H9 (cell line): ENCODE measurements at regions not wholly inside any gene's neighbourhood (a gene's known extent, or its start where the extent isn't known, plus 50 kb on each side); places are given as distances from the start of the nearest gene placed in this dataset.

Source experiments
- DNase-seq: peaks from one replicate; pipeline ENCODE4 v3.0.0-alpha.2; 2017
- H2AFZ ChIP-seq: one replicate; pipeline ENCODE4 v1.6.1; 2013; ENCODE audit warnings: mild to moderate bottlenecking, low read length, control low read depth, moderate library complexity
- H2AK5ac ChIP-seq: 2 replicates; pipeline ENCODE4 v1.6.1; 2013; ENCODE audit warnings: low read length, control low read depth, mixed read lengths; ENCODE audit not compliant: insufficient read length
- H2BK120ac ChIP-seq: one replicate; pipeline ENCODE4 v1.6.1; 2013; ENCODE audit warnings: low read depth, mild to moderate bottlenecking, low read length, control low read depth, inconsistent platforms; ENCODE audit not compliant: poor library complexity, severe bottlenecking
- H2BK12ac ChIP-seq: 2 replicates; pipeline ENCODE4 v1.6.1; 2013; ENCODE audit warnings: low read length, control low read depth, mixed read lengths, low read depth; ENCODE audit not compliant: insufficient read length
- H2BK15ac ChIP-seq: 2 replicates; pipeline ENCODE4 v1.6.1; 2013; ENCODE audit warnings: low read depth, low read length, control low read depth
- H2BK20ac ChIP-seq: one replicate; pipeline ENCODE4 v1.6.1; 2013; ENCODE audit warnings: low read depth, mild to moderate bottlenecking, low read length, control low read depth, inconsistent platforms; ENCODE audit not compliant: poor library complexity, severe bottlenecking
- H2BK5ac ChIP-seq: 2 replicates; pipeline ENCODE4 v1.6.1; 2013; ENCODE audit warnings: low read length, control low read depth, mixed read lengths; ENCODE audit not compliant: insufficient read length
- H3K14ac ChIP-seq: 2 replicates; pipeline ENCODE4 v1.6.1; 2013; ENCODE audit warnings: low read length, control low read depth; ENCODE audit not compliant: insufficient read depth
- H3K18ac ChIP-seq: 2 replicates; pipeline ENCODE4 v1.6.1; 2013; ENCODE audit warnings: low read depth, mild to moderate bottlenecking, mixed read lengths, low read length, control low read depth; ENCODE audit not compliant: insufficient read length
- H3K23ac ChIP-seq: 2 replicates; pipeline ENCODE4 v1.6.1; 2013; ENCODE audit warnings: low read length, control low read depth, mixed read lengths, low read depth; ENCODE audit not compliant: insufficient read length
- H3K23me2 ChIP-seq: 2 replicates; pipeline ENCODE4 v1.6.1; 2013; ENCODE audit warnings: low read depth, mild to moderate bottlenecking, mixed read lengths, low read length, control low read depth; ENCODE audit not compliant: insufficient read length, poor library complexity, severe bottlenecking
- H3K27ac ChIP-seq: 2 replicates; pipeline ENCODE4 v1.5.1; 2013; ENCODE audit warnings: low read length, control low read depth, mixed read lengths, low read depth; ENCODE audit not compliant: insufficient read length
- H3K27me3 ChIP-seq: 2 replicates; pipeline ENCODE4 v1.6.1; 2013; ENCODE audit warnings: low read length, control low read depth, inconsistent platforms; ENCODE audit not compliant: insufficient read depth
- H3K4ac ChIP-seq: 2 replicates; pipeline ENCODE4 v1.6.1; 2013; ENCODE audit warnings: low read depth, mild to moderate bottlenecking, control low read depth, inconsistent platforms, low read length, moderate library complexity
- H3K4me1 ChIP-seq: 2 replicates; pipeline ENCODE4 v1.6.1; 2013; ENCODE audit warnings: low read length, control low read depth, inconsistent platforms; ENCODE audit not compliant: insufficient read depth
- H3K4me2 ChIP-seq: 2 replicates; pipeline ENCODE4 v1.6.1; 2013; ENCODE audit warnings: low read length, control low read depth, mixed read lengths; ENCODE audit not compliant: insufficient read length, insufficient read depth
- H3K56ac ChIP-seq: 2 replicates; pipeline ENCODE4 v1.6.1; 2013; ENCODE audit warnings: low read depth, mild to moderate bottlenecking, mixed read lengths, low read length, control low read depth; ENCODE audit not compliant: insufficient read length
- H3K79me1 ChIP-seq: 2 replicates; pipeline ENCODE4 v1.6.1; 2013; ENCODE audit warnings: low read depth, mild to moderate bottlenecking, moderate library complexity, low read length, control low read depth, inconsistent platforms; ENCODE audit not compliant: insufficient read depth, poor library complexity, severe bottlenecking
- H3K79me2 ChIP-seq: 2 replicates; pipeline ENCODE4 v1.6.1; 2013; ENCODE audit warnings: low read length, control low read depth, inconsistent platforms; ENCODE audit not compliant: insufficient read depth
- H3K9ac ChIP-seq: 2 replicates; pipeline ENCODE4 v1.6.1; 2013; ENCODE audit warnings: low read length, control low read depth, mixed read lengths; ENCODE audit not compliant: insufficient read length; ENCODE audit errors: extremely low read depth
- H3K9me3 ChIP-seq: one replicate; pipeline ENCODE4 v1.6.1; 2013; ENCODE audit warnings: low read depth, low read length, inconsistent platforms; ENCODE audit not compliant: control insufficient read depth
- H3T11ph ChIP-seq: one replicate; pipeline ENCODE4 v1.6.1; 2013; ENCODE audit warnings: mild to moderate bottlenecking, low read length, control low read depth, inconsistent platforms
- H4K20me1 ChIP-seq: one replicate; pipeline ENCODE4 v1.6.1; 2013; ENCODE audit not compliant: control insufficient read depth, insufficient read length, insufficient read depth
- H4K5ac ChIP-seq: 2 replicates; pipeline ENCODE4 v1.6.1; 2013; ENCODE audit warnings: low read depth, mild to moderate bottlenecking, mixed read lengths, low read length, control low read depth; ENCODE audit not compliant: insufficient read length
- H4K8ac ChIP-seq: replicated peaks from 2 replicates; pipeline ENCODE4 v1.6.1; 2013; ENCODE audit warnings: low read length, control low read depth, mixed read lengths, low read depth; ENCODE audit not compliant: insufficient read length
- H4K91ac ChIP-seq: 2 replicates; pipeline ENCODE4 v1.6.1; 2013; ENCODE audit warnings: low read depth, mild to moderate bottlenecking, moderate library complexity, mixed read lengths, low read length, control low read depth; ENCODE audit not compliant: insufficient read length
- H3K27ac Mint-ChIP-seq, 3 experiments: 2 replicates in 2 of 3; 3 replicates in 1 of 3; pipeline ENCODE4 v1.8.0; 2020 to 2021; ENCODE audit warnings: mixed read lengths in 3 of 3, mild to moderate bottlenecking in 1 of 3, moderate library complexity in 1 of 3
- H3K27me3 Mint-ChIP-seq: 2 replicates; pipeline ENCODE4 v1.8.0; 2021; ENCODE audit warnings: low read depth, mild to moderate bottlenecking, moderate library complexity, mixed read lengths
- H3K36me3 Mint-ChIP-seq, 3 experiments: 2 replicates in 2 of 3; 3 replicates in 1 of 3; pipeline ENCODE4 v1.8.0; 2020 to 2021; ENCODE audit warnings: low read depth in 3 of 3, mixed read lengths in 3 of 3; ENCODE audit not compliant: insufficient read depth in 1 of 3
- H3K4me1 Mint-ChIP-seq, 2 experiments: 2 replicates each; pipeline ENCODE4 v1.8.0; 2020; ENCODE audit warnings: mixed read lengths in 2 of 2
- H3K4me3 Mint-ChIP-seq, 2 experiments: 2 replicates in 1 of 2; 3 replicates in 1 of 2; pipeline ENCODE4 v1.8.0; 2020 to 2021; ENCODE audit warnings: mild to moderate bottlenecking in 2 of 2, mixed read lengths in 2 of 2, moderate library complexity in 1 of 2
- H3K9me3 Mint-ChIP-seq, 2 experiments: 2 replicates in 1 of 2; 3 replicates in 1 of 2; pipeline ENCODE4 v1.8.0; 2020; ENCODE audit warnings: mild to moderate bottlenecking in 2 of 2, mixed read lengths in 2 of 2, moderate library complexity in 1 of 2
- WGBS: extraction: QIAGEN DNeasy Blood & Tissue Kit; methylation state at CpG from one replicate; pipeline ENCODE4 v1.1.7; 2013; ENCODE audit warnings: missing lambda C conversion rate, low lambda C conversion rate, mixed read lengths; ENCODE audit not compliant: insufficient read length; ENCODE audit errors: extremely low coverage; 5-methylcytosine and 5-hydroxymethylcytosine counted together
- TF ChIP-seq, protein P1 (sequence below): fragments of 200-600 bp; sonication (generic); conservative IDR thresholded peaks from 3 replicates; pipeline ENCODE4 v1.8.0; 2021; ENCODE audit warnings: antibody characterized with exemption, mild to moderate bottlenecking

DNA sequence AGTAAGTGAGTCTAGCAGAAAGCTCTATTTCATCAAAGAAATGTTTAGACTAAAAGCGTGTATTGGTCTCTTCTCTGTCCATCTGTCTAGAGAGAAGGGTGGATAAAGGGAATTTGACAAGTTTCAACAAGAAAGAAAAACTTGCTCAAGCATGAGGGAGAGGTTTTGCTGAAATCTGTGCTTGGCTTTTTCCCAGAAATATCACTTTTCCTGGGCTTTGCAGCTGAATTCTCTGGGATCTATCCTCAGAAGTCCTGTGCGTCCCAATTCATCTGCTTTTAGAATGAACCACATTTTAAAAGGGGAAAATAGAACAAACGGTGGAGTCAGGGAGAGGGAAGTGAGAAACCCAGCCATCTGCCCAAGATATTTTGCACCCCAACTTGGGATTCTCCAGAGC, 59.6 kb upstream of the CELF2 start:
- TF ChIP-seq, protein P1, sequence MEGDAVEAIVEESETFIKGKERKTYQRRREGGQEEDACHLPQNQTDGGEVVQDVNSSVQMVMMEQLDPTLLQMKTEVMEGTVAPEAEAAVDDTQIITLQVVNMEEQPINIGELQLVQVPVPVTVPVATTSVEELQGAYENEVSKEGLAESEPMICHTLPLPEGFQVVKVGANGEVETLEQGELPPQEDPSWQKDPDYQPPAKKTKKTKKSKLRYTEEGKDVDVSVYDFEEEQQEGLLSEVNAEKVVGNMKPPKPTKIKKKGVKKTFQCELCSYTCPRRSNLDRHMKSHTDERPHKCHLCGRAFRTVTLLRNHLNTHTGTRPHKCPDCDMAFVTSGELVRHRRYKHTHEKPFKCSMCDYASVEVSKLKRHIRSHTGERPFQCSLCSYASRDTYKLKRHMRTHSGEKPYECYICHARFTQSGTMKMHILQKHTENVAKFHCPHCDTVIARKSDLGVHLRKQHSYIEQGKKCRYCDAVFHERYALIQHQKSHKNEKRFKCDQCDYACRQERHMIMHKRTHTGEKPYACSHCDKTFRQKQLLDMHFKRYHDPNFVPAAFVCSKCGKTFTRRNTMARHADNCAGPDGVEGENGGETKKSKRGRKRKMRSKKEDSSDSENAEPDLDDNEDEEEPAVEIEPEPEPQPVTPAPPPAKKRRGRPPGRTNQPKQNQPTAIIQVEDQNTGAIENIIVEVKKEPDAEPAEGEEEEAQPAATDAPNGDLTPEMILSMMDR, result no peak
- Histone ChIP-seq H2BK5ac (no peak overlapping the region), H3K9me3 (no peaks in the 10 kb centered on the region), H4K8ac (no peak overlapping the region), H2BK12ac (no peak overlapping the region), H3K27ac (no peak overlapping the region), H2AK5ac (no peak overlapping the region), H3K27me3 (no peaks in the 10 kb centered on the region), H2BK15ac (no peak overlapping the region), H3K4me1 (no peaks in the 10 kb centered on the region), H3K56ac (no peak overlapping the region), H4K91ac (no peak overlapping the region), H4K5ac (no peak overlapping the region), H4K20me1 (no peaks in the 10 kb centered on the region), H3K23ac (no peak overlapping the region), H3K4ac (no peak overlapping the region), H2BK20ac (no peak overlapping the region), H3K9ac (no peak overlapping the region), H3K79me1 (no peaks in the 10 kb centered on the region), H3K79me2 (no peaks in the 10 kb centered on the region), H2BK120ac (no peak overlapping the region), H3K4me2 (no peak overlapping the region), H3T11ph (no peak overlapping the region), H2AFZ (no peak overlapping the region), H3K14ac (no peak overlapping the region), H3K23me2 (no peaks in the 10 kb centered on the region), H3K18ac (no peak overlapping the region)
- Mint-ChIP-seq H3K9me3 (no peaks in the 10 kb centered on the region), H3K27ac (no peak overlapping the region; a peak in 1 of 7 replicates), H3K4me3 (no peak overlapping the region), H3K36me3 (no peaks in the 10 kb centered on the region), H3K4me1 (peaks cover 3 to 4% of the 10 kb centered on the region in 2 experiments; a peak in 1 of 4 replicates), H3K27me3 (no peaks in the 10 kb centered on the region)
- no peak for DNase-seq
- no CpG with 5 or more reads among the region's 3 CpGs for WGBS
